ENCODE measurements at regions not wholly inside any gene's neighbourhood (a gene's known extent, or its start where the extent isn't known, plus 50 kb on each side); places are given as distances from the start of the nearest gene placed in this dataset.
"Not testable (repeated sequence)": the region's sequence is repeated elsewhere in the genome, so short reads cannot be mapped to it uniquely, and the experiment has no call there.

DNA sequence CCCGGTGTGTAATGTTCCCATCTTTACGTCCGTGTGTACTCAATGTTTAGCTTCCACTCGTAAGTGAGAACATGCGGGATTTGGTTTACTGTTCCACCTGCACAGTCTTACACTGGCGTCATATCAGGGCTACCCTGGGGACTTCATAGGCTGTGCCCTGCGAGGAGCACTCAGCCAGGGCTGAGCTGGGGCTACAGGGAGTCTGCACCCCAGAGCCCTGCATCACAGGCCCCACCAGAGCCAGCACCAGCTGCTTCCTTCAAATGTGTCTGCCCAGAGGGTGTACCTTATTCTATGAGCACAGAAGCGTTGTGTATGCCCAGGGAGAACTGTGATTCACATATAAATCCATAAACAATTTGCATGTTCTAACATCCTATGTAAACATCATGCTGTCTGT is 277.1 kb downstream of the TCERG1L start:
- DNase-seq (ENCODE audit: low read depth), result no peak
- no peak overlapping the region for H3K4me3 ChIP-seq (ENCODE audit: low read depth, low read length)
- TF ChIP-seq, protein P1, sequence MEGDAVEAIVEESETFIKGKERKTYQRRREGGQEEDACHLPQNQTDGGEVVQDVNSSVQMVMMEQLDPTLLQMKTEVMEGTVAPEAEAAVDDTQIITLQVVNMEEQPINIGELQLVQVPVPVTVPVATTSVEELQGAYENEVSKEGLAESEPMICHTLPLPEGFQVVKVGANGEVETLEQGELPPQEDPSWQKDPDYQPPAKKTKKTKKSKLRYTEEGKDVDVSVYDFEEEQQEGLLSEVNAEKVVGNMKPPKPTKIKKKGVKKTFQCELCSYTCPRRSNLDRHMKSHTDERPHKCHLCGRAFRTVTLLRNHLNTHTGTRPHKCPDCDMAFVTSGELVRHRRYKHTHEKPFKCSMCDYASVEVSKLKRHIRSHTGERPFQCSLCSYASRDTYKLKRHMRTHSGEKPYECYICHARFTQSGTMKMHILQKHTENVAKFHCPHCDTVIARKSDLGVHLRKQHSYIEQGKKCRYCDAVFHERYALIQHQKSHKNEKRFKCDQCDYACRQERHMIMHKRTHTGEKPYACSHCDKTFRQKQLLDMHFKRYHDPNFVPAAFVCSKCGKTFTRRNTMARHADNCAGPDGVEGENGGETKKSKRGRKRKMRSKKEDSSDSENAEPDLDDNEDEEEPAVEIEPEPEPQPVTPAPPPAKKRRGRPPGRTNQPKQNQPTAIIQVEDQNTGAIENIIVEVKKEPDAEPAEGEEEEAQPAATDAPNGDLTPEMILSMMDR (conservative IDR thresholded peaks at IDR 0.05; ENCODE audit: low read depth, low read length), result no peak

DNA sequence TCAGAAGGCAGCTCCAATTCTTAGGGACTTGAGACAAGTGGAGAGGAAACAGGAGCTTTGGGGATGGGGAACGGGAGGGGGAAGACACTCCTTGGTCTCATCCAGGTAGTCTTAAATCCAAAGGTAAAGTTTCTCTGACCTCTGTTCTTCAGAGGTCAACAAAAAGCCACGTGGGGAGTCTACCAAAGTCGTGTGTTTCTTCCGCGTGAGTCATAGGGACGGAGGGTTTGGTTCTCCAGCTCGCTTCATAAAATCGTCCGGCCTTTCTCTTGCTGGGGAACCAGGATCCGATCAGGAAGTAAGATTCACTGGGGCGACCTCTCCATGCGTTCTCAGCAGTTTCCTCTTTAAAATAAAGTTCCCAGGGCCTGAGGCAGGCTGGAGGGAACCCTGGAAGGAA is 275.7 kb downstream of the TCERG1L start:
- TF ChIP-seq, protein P1 (conservative IDR thresholded peaks at IDR 0.05; ENCODE audit: low read depth, low read length), result no peak
- no peak for DNase-seq (ENCODE audit: low read depth)
- no peak overlapping the region for H3K4me3 ChIP-seq (ENCODE audit: low read depth, low read length)

GRCh38 chr10:131038056-131038455 is 273.5 kb downstream of the TCERG1L start:
- no peak for DNase-seq (ENCODE audit: low read depth)
- H3K4me3 ChIP-seq (ENCODE audit: low read depth, low read length), result no peak overlapping the region
- TF ChIP-seq, protein P1 (conservative IDR thresholded peaks at IDR 0.05; ENCODE audit: low read depth, low read length), result no peak

- no peak overlapping the region for H3K4me3 ChIP-seq (ENCODE audit: low read depth, low read length)
- TF ChIP-seq, protein P1 (conservative IDR thresholded peaks at IDR 0.05; ENCODE audit: low read depth, low read length), result no peak
- DNase-seq (ENCODE audit: low read depth), result no peak
These were observed 270.5 kb downstream of the TCERG1L start for GRCh38 chr10:131041031-131041430.

- H3K4me3 ChIP-seq (ENCODE audit: low read depth, low read length), result no peak overlapping the region
- TF ChIP-seq, protein P1 (conservative IDR thresholded peaks at IDR 0.05; ENCODE audit: low read depth, low read length), result no peak
- no peak for DNase-seq (ENCODE audit: low read depth)
These were observed 270.1 kb downstream of the TCERG1L start for GRCh38 chr10:131041441-131041840.

- DNase-seq (ENCODE audit: low read depth); H3K4me3 ChIP-seq (ENCODE audit: low read depth, low read length): not testable (repeated sequence)
These were observed 269.5 kb downstream of the TCERG1L start for GRCh38 chr10:131042015-131042414.

All from epithelial cell of proximal tubule (primary cell).